B cell (primary cell): ENCODE measurements at regions not wholly inside any gene's neighbourhood (a gene's known extent, or its start where the extent isn't known, plus 50 kb on each side); places are given as distances from the start of the nearest gene placed in this dataset.

Source experiments
- ATAC-seq: fragments of 200-7000 bp; cut with Tn5 transposase; one replicate; pipeline ENCODE4 v1.10.0; 2021; ENCODE audit warnings: low read depth, mild to moderate bottlenecking, moderate number of reproducible peaks, moderate library complexity
- CTCF ChIA-PET: fragments of 350-600 bp; sonication (Branson Sonifier 250); formaldehyde crosslinking; loops from one replicate; lab custom pipeline; 2021; ENCODE audit warnings: antibody characterized with exemption, inconsistent platforms; lab: Charles Lee
- POLR2A ChIA-PET: fragments of 350-600 bp; sonication (Branson Sonifier 250); formaldehyde crosslinking; loops from one replicate; lab custom pipeline; 2021; ENCODE audit warnings: antibody characterized with exemption; lab: Charles Lee
- DNase-seq: peaks from one replicate; pipeline ENCODE4 v3.0.0; 2013
- H2AFZ ChIP-seq: 2 replicates; pipeline ENCODE4 v1.6.1; 2012; ENCODE audit warnings: mild to moderate bottlenecking, low read depth, low read length; ENCODE audit not compliant: insufficient read depth, poor library complexity, severe bottlenecking
- H3K27ac ChIP-seq, 2 donors: 1 replicate in 1 of 2; 2 replicates in 1 of 2; pipeline ENCODE4 v1.5.1; 2012 to 2013; ENCODE audit warnings: low read length in 2 of 2, mild to moderate bottlenecking in 2 of 2, moderate library complexity in 1 of 2
- H3K27me3 ChIP-seq, 4 experiments: fragments of 200-600 bp in 1 of 4; sonication (generic) in 1 of 4; replicated peaks in 1 of 4; 1 replicate in 2 of 4; 2 replicates in 2 of 4; pipeline versions ENCODE4 v1.6.1 to v1.7.0; 2013 to 2016; ENCODE audit warnings: low read length in 3 of 4, mild to moderate bottlenecking in 2 of 4, mixed read lengths in 1 of 4, moderate library complexity in 1 of 4; ENCODE audit not compliant: insufficient read depth in 4 of 4, control insufficient read depth in 3 of 4; ENCODE audit errors: control extremely low read depth in 1 of 4
- H3K36me3 ChIP-seq, 2 experiments: replicated peaks in 1 of 2; 1 replicate in 1 of 2; 2 replicates in 1 of 2; pipeline versions ENCODE4 v1.6.1 to v1.7.1; 2013; ENCODE audit warnings: low read length in 1 of 2; ENCODE audit not compliant: insufficient read depth in 2 of 2, control insufficient read depth in 1 of 2; ENCODE audit errors: control extremely low read depth in 1 of 2, extremely low read depth in 1 of 2
- H3K4me1 ChIP-seq, 2 donors: fragments of 200-600 bp in 1 of 2; sonication (generic) in 1 of 2; 1 replicate in 1 of 2; 2 replicates in 1 of 2; pipeline versions ENCODE4 v1.5.1 to v1.6.1; 2013 to 2017; ENCODE audit warnings: low read length in 2 of 2; ENCODE audit not compliant: control insufficient read depth in 2 of 2, insufficient read depth in 2 of 2
- H3K4me2 ChIP-seq: replicated peaks from 2 replicates; pipeline ENCODE3; 2012; ENCODE audit warnings: mild to moderate bottlenecking, low read depth, low read length; ENCODE audit not compliant: poor library complexity, severe bottlenecking
- H3K4me3 ChIP-seq, 5 experiments: fragments of 200-600 bp in 1 of 5; sonication (generic) in 1 of 5; 1 replicate in 3 of 5; 2 replicates in 2 of 5; pipeline versions ENCODE4 v1.5.1 to v1.7.0; 2011 to 2016; ENCODE audit warnings: low read length in 4 of 5, mild to moderate bottlenecking in 4 of 5, low read depth in 2 of 5, control low read depth in 1 of 5, moderate library complexity in 1 of 5; ENCODE audit not compliant: insufficient read depth in 1 of 5; ENCODE audit errors: control extremely low read depth in 1 of 5, extremely low read depth in 1 of 5
- H3K79me2 ChIP-seq: fragments of 200-600 bp; sonication (generic); one replicate; pipeline ENCODE4 v1.6.0; 2016; ENCODE audit warnings: low read length; ENCODE audit not compliant: control insufficient read depth, insufficient read depth
- H3K9ac ChIP-seq: fragments of 200-600 bp; sonication (generic); 2 replicates; pipeline ENCODE4 v1.6.1; 2017; ENCODE audit warnings: mild to moderate bottlenecking, low read length, moderate library complexity
- H3K9me3 ChIP-seq, 3 donors: one replicate each; pipeline versions ENCODE4 v1.6.1 to v1.7.1; 2013; ENCODE audit warnings: low read length in 2 of 3; ENCODE audit not compliant: control insufficient read depth in 2 of 3, insufficient read depth in 1 of 3; ENCODE audit errors: control extremely low read depth in 1 of 3
- H4K20me1 ChIP-seq: 2 replicates; pipeline ENCODE4 v1.6.0; 2012; ENCODE audit warnings: mild to moderate bottlenecking, low read length; ENCODE audit not compliant: insufficient read depth, control insufficient read depth, poor library complexity, severe bottlenecking
- H3K27ac Mint-ChIP-seq: one replicate; pipeline ENCODE4 v1.8.0; 2021; ENCODE audit warnings: mixed read lengths
- H3K27me3 Mint-ChIP-seq: one replicate; pipeline ENCODE4 v1.8.0; 2021; ENCODE audit warnings: mixed read lengths
- H3K4me1 Mint-ChIP-seq: one replicate; pipeline ENCODE4 v1.8.0; 2021; ENCODE audit warnings: mixed read lengths
- H3K4me3 Mint-ChIP-seq: one replicate; pipeline ENCODE4 v1.8.0; 2021; ENCODE audit warnings: mixed read lengths
- H3K9me3 Mint-ChIP-seq: one replicate; pipeline ENCODE4 v1.8.0; 2022; ENCODE audit warnings: mixed read lengths; ENCODE audit not compliant: insufficient read depth
- CTCF ChIP-seq: fragments of 200-600 bp; IDR thresholded peaks from one replicate; pipeline ENCODE4 v1.8.0; 2022; ENCODE audit warnings: antibody characterized with exemption, mild to moderate bottlenecking
- EZH2 ChIP-seq: IDR thresholded peaks from 2 replicates; pipeline ENCODE4 v1.6.1; 2012; ENCODE audit warnings: borderline replicate concordance, low read depth, mild to moderate bottlenecking, moderate library complexity, low read length; ENCODE audit not compliant: insufficient read depth, poor library complexity, severe bottlenecking
- WGBS: methylation state at CpG from one replicate; pipeline ENCODE4 v1.1.5; 2013; ENCODE audit warnings: missing lambda C conversion rate; ENCODE audit not compliant: insufficient coverage; 5-methylcytosine and 5-hydroxymethylcytosine counted together
- intact Hi-C: fragments of 100-400 bp; cut with micrococcal nuclease; formaldehyde crosslinking; loops from one replicate; pipeline ENCODE4 v1.10.0; 2022

GRCh38 chr7:80385508-80385907 lies 126.4 kb downstream of the GNAT3 start:
- no peak overlapping the region for H2AFZ ChIP-seq
- H3K9me3 ChIP-seq, result no peaks in the 10 kb centered on the region
- no peaks in the 10 kb centered on the region for H3K4me1 Mint-ChIP-seq
- intact Hi-C loops, result no loop called here
- no peaks in the 10 kb centered on the region for H3K4me1 ChIP-seq
- H3K4me3 ChIP-seq, result no peak overlapping the region
- H3K9ac ChIP-seq, result no peak overlapping the region
- H3K4me2 ChIP-seq, result no peak overlapping the region
- ChIA-PET CTCF (no interaction called here), POLR2A (no interaction called here)
- DNase-seq (no peak), ATAC-seq (no peak)
- H4K20me1 ChIP-seq, result no peaks in the 10 kb centered on the region
- no peaks in the 10 kb centered on the region for H3K79me2 ChIP-seq
- H3K9me3 Mint-ChIP-seq, result no peaks in the 10 kb centered on the region
- TF ChIP-seq CTCF (no peak), EZH2 (no peak)
- no peaks in the 10 kb centered on the region for H3K27me3 Mint-ChIP-seq
- no peak overlapping the region for H3K27ac ChIP-seq
- H3K27ac Mint-ChIP-seq, result no peak overlapping the region
- no peaks in the 10 kb centered on the region for H3K27me3 ChIP-seq
- H3K4me3 Mint-ChIP-seq, result no peak overlapping the region
- H3K36me3 ChIP-seq, result no peaks in the 10 kb centered on the region

GRCh38 chr7:80380957-80381356 lies 130.9 kb downstream of the GNAT3 start:
- ChIA-PET CTCF (no interaction called here), POLR2A (no interaction called here)
- intact Hi-C loops, result no loop called here
- DNase-seq (no peak), ATAC-seq (no peak)
- H3K4me1 Mint-ChIP-seq, result no peaks in the 10 kb centered on the region
- no peak overlapping the region for H3K4me3 ChIP-seq
- TF ChIP-seq EZH2 (no peak), CTCF (no peak)
- H3K4me3 Mint-ChIP-seq, result no peak overlapping the region
- WGBS, result no CpG with 5 or more reads among the region's 1 CpG
- H3K79me2 ChIP-seq, result no peaks in the 10 kb centered on the region
- H2AFZ ChIP-seq, result no peak overlapping the region
- no peaks in the 10 kb centered on the region for H3K36me3 ChIP-seq
- no peaks in the 10 kb centered on the region for H3K4me1 ChIP-seq
- H3K27ac ChIP-seq, result no peak overlapping the region
- no peaks in the 10 kb centered on the region for H3K27me3 Mint-ChIP-seq
- no peaks in the 10 kb centered on the region for H3K27me3 ChIP-seq
- no peaks in the 10 kb centered on the region for H3K9me3 Mint-ChIP-seq
- H3K4me2 ChIP-seq, result no peak overlapping the region
- H3K9ac ChIP-seq, result no peak overlapping the region
- no peak overlapping the region for H3K27ac Mint-ChIP-seq
- H4K20me1 ChIP-seq, result no peaks in the 10 kb centered on the region
- H3K9me3 ChIP-seq, result peaks cover 0 to 3% (median 0%) of the 10 kb centered on the region in 3 donors
